H1 (cell line): ENCODE measurements at regions not wholly inside any gene's neighbourhood (a gene's known extent, or its start where the extent isn't known, plus 50 kb on each side); places are given as distances from the start of the nearest gene placed in this dataset.

ENCODE experiments used
- CTCF ChIA-PET: fragments of 300-600 bp; sonication (Branson Sonifier 250); formaldehyde crosslinking; loops from one replicate; lab custom pipeline; 2021; ENCODE audit not compliant: partially characterized antibody; lab: Charles Lee
- POLR2A ChIA-PET: fragments of 300-600 bp; sonication (Branson Sonifier 250); formaldehyde crosslinking; loops from one replicate; lab custom pipeline; 2021; ENCODE audit warnings: inconsistent platforms; ENCODE audit not compliant: partially characterized antibody; lab: Charles Lee
- DNase-seq, 2 experiments: peaks; one replicate each; pipeline versions ENCODE4 v3.0.0 to v3.0.0-alpha.2; 2010 to 2022; ENCODE audit warnings: low spot score in 2 of 2, low read depth in 1 of 2, mixed read lengths in 1 of 2
- FAIRE-seq: peaks from 2 replicates; lab custom pipeline; 2011; peaks lifted over from hg19 to GRCh38; lab: Jason Lieb, UNC
- H2AFZ ChIP-seq: 2 replicates; pipeline ENCODE4 v1.8.1; 2012; ENCODE audit warnings: low read length, inconsistent platforms
- H2AK5ac ChIP-seq: 2 replicates; pipeline ENCODE4 v1.6.1; 2013; ENCODE audit warnings: low read depth, low read length
- H2BK120ac ChIP-seq: replicated peaks from 2 replicates; pipeline ENCODE3; 2013; ENCODE audit warnings: low read depth, low read length, inconsistent platforms
- H2BK12ac ChIP-seq: 2 replicates; pipeline ENCODE4 v1.6.1; 2013; ENCODE audit warnings: low read depth, low read length
- H2BK15ac ChIP-seq: 2 replicates; pipeline ENCODE4 v1.6.1; 2013; ENCODE audit warnings: low read length
- H2BK20ac ChIP-seq: 2 replicates; pipeline ENCODE4 v1.6.1; 2013; ENCODE audit warnings: low read length
- H2BK5ac ChIP-seq: 2 replicates; pipeline ENCODE4 v1.6.1; 2013; ENCODE audit warnings: low read depth, low read length
- H3K14ac ChIP-seq: 2 replicates; pipeline ENCODE4 v1.6.1; 2013; ENCODE audit warnings: inconsistent platforms; ENCODE audit not compliant: insufficient read length
- H3K18ac ChIP-seq: 2 replicates; pipeline ENCODE4 v1.6.1; 2013; ENCODE audit warnings: low read length; ENCODE audit errors: extremely low read depth
- H3K23ac ChIP-seq: 2 replicates; pipeline ENCODE4 v1.6.1; 2013; ENCODE audit warnings: inconsistent platforms; ENCODE audit not compliant: insufficient read length
- H3K23me2 ChIP-seq: 2 replicates; pipeline ENCODE4 v1.6.1; 2013; ENCODE audit warnings: low read depth, low read length
- H3K27ac ChIP-seq: 2 replicates; pipeline ENCODE4 v1.6.1; 2011; ENCODE audit warnings: low read depth, low read length, inconsistent platforms
- H3K27me3 ChIP-seq, 4 experiments: replicated peaks in 1 of 4; 1 replicate in 1 of 4; 2 replicates in 3 of 4; pipeline versions ENCODE4 v1.6.1 to v1.8.1; 2011 to 2013; ENCODE audit warnings: low read length in 3 of 4, mild to moderate bottlenecking in 3 of 4, inconsistent platforms in 2 of 4, mixed read lengths in 2 of 4, moderate library complexity in 1 of 4; ENCODE audit not compliant: control insufficient read depth in 3 of 4, insufficient read depth in 3 of 4; ENCODE audit errors: extremely low read depth in 1 of 4
- H3K36me3 ChIP-seq, 4 experiments: 2 replicates each; pipeline versions ENCODE4 v1.6.1 to v1.8.1; 2011 to 2013; ENCODE audit warnings: mild to moderate bottlenecking in 4 of 4, low read length in 3 of 4, moderate library complexity in 2 of 4, control low read depth in 1 of 4, inconsistent platforms in 1 of 4; ENCODE audit not compliant: insufficient read depth in 4 of 4, control insufficient read depth in 2 of 4
- H3K4ac ChIP-seq: replicated peaks from 2 replicates; pipeline ENCODE3; 2013; ENCODE audit warnings: low read length, low read depth, mixed read lengths, inconsistent platforms; ENCODE audit not compliant: insufficient read length
- H3K4me1 ChIP-seq, 4 experiments: replicated peaks in 1 of 4; 1 replicate in 1 of 4; 2 replicates in 3 of 4; pipeline versions ENCODE4 v1.6.1 to v1.8.1; 2011 to 2013; ENCODE audit warnings: low read length in 3 of 4, inconsistent platforms in 2 of 4, mixed read lengths in 1 of 4; ENCODE audit not compliant: insufficient read depth in 4 of 4, control insufficient read depth in 3 of 4
- H3K4me2 ChIP-seq, 2 experiments: 2 replicates each; pipeline versions ENCODE4 v1.6.1 to v1.8.1; 2011 to 2013; ENCODE audit warnings: low read depth in 2 of 2, low read length in 2 of 2, control low read depth in 1 of 2, inconsistent platforms in 1 of 2, mild to moderate bottlenecking in 1 of 2; ENCODE audit not compliant: insufficient read depth in 1 of 2
- H3K4me3 ChIP-seq, 4 experiments: fragments of 200-600, 300-600 bp in 1 of 4; sonication (generic), shearing (Covaris generic), sonication (Bioruptor Twin) in 1 of 4; 2 replicates each; pipeline versions ENCODE4 v1.5.1 to v1.8.1; 2011 to 2016; ENCODE audit warnings: low read length in 4 of 4, low read depth in 3 of 4, control low read depth in 2 of 4, inconsistent platforms in 2 of 4, mild to moderate bottlenecking in 2 of 4, mixed read lengths in 1 of 4, moderate library complexity in 1 of 4; ENCODE audit not compliant: insufficient read depth in 2 of 4; ENCODE audit errors: extremely low read depth in 1 of 4
- H3K56ac ChIP-seq: replicated peaks from 2 replicates; pipeline ENCODE3; 2013; ENCODE audit warnings: low read depth, mild to moderate bottlenecking, mixed read lengths, low read length, inconsistent platforms; ENCODE audit not compliant: insufficient read length
- H3K79me1 ChIP-seq: 2 replicates; pipeline ENCODE4 v1.6.1; 2013; ENCODE audit warnings: low read depth, low read length, control low read depth
- H3K79me2 ChIP-seq, 2 experiments: 2 replicates each; pipeline versions ENCODE4 v1.6.1 to v1.8.1; 2012 to 2013; ENCODE audit warnings: low read length in 2 of 2, mild to moderate bottlenecking in 2 of 2, inconsistent platforms in 1 of 2; ENCODE audit not compliant: insufficient read depth in 2 of 2, control insufficient read depth in 1 of 2
- H3K9ac ChIP-seq, 4 experiments: replicated peaks in 1 of 4; 1 replicate in 1 of 4; 2 replicates in 3 of 4; pipeline versions ENCODE4 v1.6.1 to v1.8.1; 2011 to 2013; ENCODE audit warnings: low read depth in 3 of 4, low read length in 3 of 4, control low read depth in 2 of 4, mild to moderate bottlenecking in 2 of 4, moderate library complexity in 2 of 4, inconsistent platforms in 1 of 4; ENCODE audit errors: extremely low read depth in 1 of 4
- H3K9me3 ChIP-seq, 2 experiments: 2 replicates each; pipeline versions ENCODE4 v1.6.1 to v1.8.1; 2012 to 2013; ENCODE audit warnings: mild to moderate bottlenecking in 2 of 2, moderate library complexity in 2 of 2, control low read depth in 1 of 2, inconsistent platforms in 1 of 2, low read depth in 1 of 2, low read length in 1 of 2, mixed read lengths in 1 of 2; ENCODE audit not compliant: insufficient read depth in 2 of 2
- H4K20me1 ChIP-seq, 2 experiments: replicated peaks in 1 of 2; 2 replicates each; pipeline versions ENCODE3 to v1.8.1; 2011 to 2013; ENCODE audit warnings: inconsistent platforms in 2 of 2, low read length in 2 of 2, mild to moderate bottlenecking in 1 of 2; ENCODE audit not compliant: insufficient read depth in 2 of 2, control insufficient read depth in 1 of 2
- H4K5ac ChIP-seq: 2 replicates; pipeline ENCODE4 v1.6.1; 2013; ENCODE audit warnings: low read length, low read depth, mixed read lengths, inconsistent platforms; ENCODE audit not compliant: insufficient read length
- H4K8ac ChIP-seq: 2 replicates; pipeline ENCODE4 v1.8.0; 2013; ENCODE audit warnings: mild to moderate bottlenecking, moderate library complexity, low read length, inconsistent platforms; ENCODE audit not compliant: insufficient read depth; ENCODE audit errors: extremely low read depth
- H4K91ac ChIP-seq: replicated peaks from 2 replicates; pipeline ENCODE3; 2013; ENCODE audit warnings: low read length, mixed read lengths, inconsistent platforms; ENCODE audit not compliant: insufficient read length
- BACH1 ChIP-seq: IDR thresholded peaks from 2 replicates; pipeline ENCODE4 v1.6.1; 2012; ENCODE audit warnings: low read length, improper control_type of control experiment
- BCL11A ChIP-seq, 2 experiments: IDR thresholded peaks; one replicate each; pipeline ENCODE4 v1.6.1; 2011; ENCODE audit warnings: low read depth in 2 of 2, low read length in 2 of 2, mild to moderate bottlenecking in 2 of 2
- CHD2 ChIP-seq: IDR thresholded peaks from 2 replicates; pipeline ENCODE4 v1.6.1; 2012; ENCODE audit warnings: low read length, improper control_type of control experiment
- CREB1 ChIP-seq: IDR thresholded peaks from 2 replicates; pipeline ENCODE4 v1.6.1; 2012; ENCODE audit warnings: inconsistent platforms
- EZH2 ChIP-seq: fragments of 200-600 bp; sonication (generic); IDR thresholded peaks from 2 replicates; pipeline ENCODE4 v1.7.1; 2012; ENCODE audit warnings: low read depth, mild to moderate bottlenecking, moderate library complexity, low read length, inconsistent platforms; ENCODE audit not compliant: severe bottlenecking
- GABPA ChIP-seq: IDR thresholded peaks from 2 replicates; pipeline ENCODE4 v1.6.1; 2011; ENCODE audit warnings: mild to moderate bottlenecking, low read length, moderate library complexity, borderline replicate concordance; ENCODE audit not compliant: insufficient read depth
- GTF2F1 ChIP-seq: IDR thresholded peaks from 2 replicates; pipeline ENCODE4 v1.6.1; 2012; ENCODE audit warnings: low read depth, low read length, improper control_type of control experiment, borderline replicate concordance
- JUN ChIP-seq: IDR thresholded peaks from 2 replicates; pipeline ENCODE4 v1.6.1; 2011; ENCODE audit warnings: low read depth, mild to moderate bottlenecking, improper control_type of control experiment, low read length
- MAFK ChIP-seq: IDR thresholded peaks from 2 replicates; pipeline ENCODE4 v1.6.1; 2012; ENCODE audit warnings: low read depth, mild to moderate bottlenecking, improper control_type of control experiment, low read length
- POLR2A ChIP-seq, 2 experiments: IDR thresholded peaks; 1 replicate in 1 of 2; 2 replicates in 1 of 2; pipeline ENCODE4 v1.6.1; 2011; ENCODE audit warnings: low read depth in 2 of 2, low read length in 2 of 2, mild to moderate bottlenecking in 2 of 2; ENCODE audit errors: control extremely low read depth in 1 of 2
- SP1 ChIP-seq: IDR thresholded peaks from 2 replicates; pipeline ENCODE4 v1.6.1; 2011; ENCODE audit warnings: low read depth, low read length
- SP2 ChIP-seq: IDR thresholded peaks from 2 replicates; pipeline ENCODE4 v1.6.1; 2012; ENCODE audit warnings: mild to moderate bottlenecking, low read length, inconsistent platforms
- SP4 ChIP-seq: IDR thresholded peaks from 2 replicates; pipeline ENCODE4 v1.6.1; 2012; ENCODE audit warnings: low read length, inconsistent platforms
- SUZ12 ChIP-seq: fragments of 200-600 bp; sonication (generic); IDR thresholded peaks from 2 replicates; pipeline ENCODE4 v1.6.1; 2012; ENCODE audit warnings: mild to moderate bottlenecking, inconsistent platforms, low read length, moderate library complexity, mixed read lengths
- TAF7 ChIP-seq: optimal IDR thresholded peaks from 2 replicates; pipeline ENCODE3; 2011; ENCODE audit warnings: low read depth, mild to moderate bottlenecking, inconsistent platforms, low read length, moderate library complexity, borderline replicate concordance
- ZNF274 ChIP-seq: IDR thresholded peaks from 2 replicates; pipeline ENCODE4 v1.7.0; 2012; ENCODE audit warnings: low read length, borderline replicate concordance; ENCODE audit errors: extremely low read depth
- WGBS, 2 experiments: shearing (Covaris generic) in 1 of 2; methylation state at CpG; one replicate each; pipeline versions ENCODE4 v1.1.6 to v1.1.7; 2013 to 2015; ENCODE audit warnings: low lambda C conversion rate in 2 of 2, mixed read lengths in 2 of 2, inconsistent platforms in 1 of 2, low coverage in 1 of 2, missing lambda C conversion rate in 1 of 2; ENCODE audit not compliant: insufficient replicate concordance in 2 of 2, insufficient coverage in 1 of 2, insufficient read length in 1 of 2; ENCODE audit errors: extremely low coverage in 1 of 2, missing lambda C conversion rate in 1 of 2; 5-methylcytosine and 5-hydroxymethylcytosine counted together

GRCh38 chr10:3012223-3012622 is 55.1 kb upstream of the PFKP start:
- H2BK5ac ChIP-seq, result no peak overlapping the region
- H3K23ac ChIP-seq, result no peak overlapping the region
- H3K23me2 ChIP-seq, result no peaks in the 10 kb centered on the region
- H3K9me3 ChIP-seq, result no peaks in the 10 kb centered on the region
- CTCF ChIA-PET, result interaction anchor here (0.6 to 1.2 kb wide), 3 partner anchors 11 to 537 kb away, joined by 3 to 4 read pairs (median 3); no protein-coding TSS in a partner anchor
- no peak overlapping the region for H3K9ac ChIP-seq
- H2AFZ ChIP-seq, result no peak overlapping the region
- no peak overlapping the region for H3K4me3 ChIP-seq
- H4K8ac ChIP-seq, result no peak overlapping the region; the same call in 1 of the 2 replicates
- H3K4ac ChIP-seq, result no peak overlapping the region
- no peak overlapping the region for H3K56ac ChIP-seq
- no peaks in the 10 kb centered on the region; a peak in 3 of 7 replicates for H3K27me3 ChIP-seq
- H3K14ac ChIP-seq, result no peak overlapping the region
- no peaks in the 10 kb centered on the region for H3K36me3 ChIP-seq
- H4K20me1 ChIP-seq, result no peaks in the 10 kb centered on the region
- H2BK20ac ChIP-seq, result no peak overlapping the region
- no peaks in the 10 kb centered on the region for H3K79me1 ChIP-seq
- POLR2A ChIA-PET, result no interaction called here
- no peak overlapping the region for H2BK12ac ChIP-seq
- H3K79me2 ChIP-seq, result no peaks in the 10 kb centered on the region
- H3K4me2 ChIP-seq, result no peak overlapping the region
- no peak overlapping the region for H2AK5ac ChIP-seq
- H4K5ac ChIP-seq, result no peak overlapping the region
- no peak for DNase-seq
- FAIRE-seq, result no peak
- no peak overlapping the region for H2BK120ac ChIP-seq
- H4K91ac ChIP-seq, result no peak overlapping the region
- H2BK15ac ChIP-seq, result no peak overlapping the region
- H3K18ac ChIP-seq, result no peak overlapping the region
- WGBS, 2 experiments, result 84% methylated on average over 5 of the region's 5 CpGs; no CpG with 5 or more reads in 1 of the 2 experiments
- H3K27ac ChIP-seq, result no peak overlapping the region
- 0 out of 7 replicates have a peak, but pooled peaks cover 0 to 2% (median 0%) of the 10 kb centered on the region in 4 experiments for H3K4me1 ChIP-seq
- no peak for TF ChIP-seq SUZ12
- no peak for TF ChIP-seq BACH1
- TF ChIP-seq JUN, result no peak
- no peak for TF ChIP-seq SP1
- no peak for TF ChIP-seq GTF2F1
- TF ChIP-seq BCL11A (IDR thresholded peaks at IDR 0.05; ENCODE audit: low read depth in 2 of 2, low read length in 2 of 2), result no peak
- TF ChIP-seq SP4, result no peak
- TF ChIP-seq EZH2, result no peak
- no peak for TF ChIP-seq CREB1
- no peak for TF ChIP-seq SP2
- no peak for TF ChIP-seq TAF7
- no peak for TF ChIP-seq ZNF274
- TF ChIP-seq POLR2A (IDR thresholded peaks at IDR 0.05; ENCODE audit: control extremely low read depth in 1 of 2, low read depth in 2 of 2, low read length in 2 of 2), result no peak
- TF ChIP-seq CHD2, result no peak
- TF ChIP-seq MAFK, result no peak
- no peak for TF ChIP-seq GABPA
